Fibroblast of pulmonary artery (primary cell): ENCODE measurements at regions not wholly inside any gene's neighbourhood (a gene's known extent, or its start where the extent isn't known, plus 50 kb on each side); places are given as distances from the start of the nearest gene placed in this dataset.

Source experiments
- DNase-seq: peaks from one replicate; pipeline ENCODE4 v3.0.0-alpha.2; 2010; ENCODE audit warnings: low read depth
- H3K4me3 ChIP-seq: replicated peaks from 2 replicates; pipeline ENCODE4 v1.5.1; 2011; ENCODE audit warnings: low read depth, mild to moderate bottlenecking, control low read depth, low read length, moderate library complexity
- TF ChIP-seq, protein P1 (sequence below): IDR thresholded peaks from 2 replicates; pipeline ENCODE4 v1.5.1; 2011; ENCODE audit warnings: mild to moderate bottlenecking, control low read depth, low read length, inconsistent platforms; ENCODE audit errors: missing control alignments

DNA sequence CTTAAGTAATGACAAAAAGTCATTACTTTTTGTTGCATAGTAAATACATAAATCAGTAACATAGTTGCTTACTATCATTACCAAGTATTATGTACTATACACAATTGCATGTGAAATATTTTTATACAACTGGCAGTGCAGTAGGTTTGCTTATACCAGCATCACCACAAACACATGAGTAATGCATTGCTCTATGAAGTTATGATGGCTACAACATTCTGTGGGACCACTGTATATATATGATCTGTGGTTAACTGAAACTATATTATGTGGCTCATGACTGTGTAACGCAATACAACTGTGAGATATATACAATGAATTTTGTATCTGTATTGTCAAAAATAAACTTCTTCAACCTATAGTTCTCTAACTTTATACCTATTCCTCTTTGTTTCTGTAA is 113.7 kb upstream of the RBMS3 start:
- TF ChIP-seq, protein P1, sequence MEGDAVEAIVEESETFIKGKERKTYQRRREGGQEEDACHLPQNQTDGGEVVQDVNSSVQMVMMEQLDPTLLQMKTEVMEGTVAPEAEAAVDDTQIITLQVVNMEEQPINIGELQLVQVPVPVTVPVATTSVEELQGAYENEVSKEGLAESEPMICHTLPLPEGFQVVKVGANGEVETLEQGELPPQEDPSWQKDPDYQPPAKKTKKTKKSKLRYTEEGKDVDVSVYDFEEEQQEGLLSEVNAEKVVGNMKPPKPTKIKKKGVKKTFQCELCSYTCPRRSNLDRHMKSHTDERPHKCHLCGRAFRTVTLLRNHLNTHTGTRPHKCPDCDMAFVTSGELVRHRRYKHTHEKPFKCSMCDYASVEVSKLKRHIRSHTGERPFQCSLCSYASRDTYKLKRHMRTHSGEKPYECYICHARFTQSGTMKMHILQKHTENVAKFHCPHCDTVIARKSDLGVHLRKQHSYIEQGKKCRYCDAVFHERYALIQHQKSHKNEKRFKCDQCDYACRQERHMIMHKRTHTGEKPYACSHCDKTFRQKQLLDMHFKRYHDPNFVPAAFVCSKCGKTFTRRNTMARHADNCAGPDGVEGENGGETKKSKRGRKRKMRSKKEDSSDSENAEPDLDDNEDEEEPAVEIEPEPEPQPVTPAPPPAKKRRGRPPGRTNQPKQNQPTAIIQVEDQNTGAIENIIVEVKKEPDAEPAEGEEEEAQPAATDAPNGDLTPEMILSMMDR: no peak
- no peak overlapping the region for H3K4me3 ChIP-seq
- DNase-seq: no peak

DNA sequence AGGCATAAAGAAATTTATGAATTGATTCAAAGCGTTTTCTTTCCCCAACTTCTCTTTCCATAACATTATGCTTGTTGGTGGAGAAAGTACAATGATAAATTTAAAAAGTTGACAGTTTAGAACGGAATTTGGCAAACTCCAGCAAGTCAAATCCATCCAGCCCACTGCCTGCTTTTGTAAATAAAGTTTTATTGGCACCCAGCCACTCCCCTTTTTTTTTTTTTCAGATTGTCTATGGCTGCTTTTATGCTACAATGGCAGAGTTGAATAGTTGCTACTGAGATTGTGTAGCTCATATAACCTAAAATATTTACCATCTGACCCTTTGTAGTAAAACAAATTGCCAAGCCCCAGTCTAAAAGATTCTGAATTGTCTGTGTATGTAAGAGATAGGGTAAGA is 112.8 kb upstream of the RBMS3 start:
- DNase-seq: no peak
- TF ChIP-seq, protein P1: no peak

DNA sequence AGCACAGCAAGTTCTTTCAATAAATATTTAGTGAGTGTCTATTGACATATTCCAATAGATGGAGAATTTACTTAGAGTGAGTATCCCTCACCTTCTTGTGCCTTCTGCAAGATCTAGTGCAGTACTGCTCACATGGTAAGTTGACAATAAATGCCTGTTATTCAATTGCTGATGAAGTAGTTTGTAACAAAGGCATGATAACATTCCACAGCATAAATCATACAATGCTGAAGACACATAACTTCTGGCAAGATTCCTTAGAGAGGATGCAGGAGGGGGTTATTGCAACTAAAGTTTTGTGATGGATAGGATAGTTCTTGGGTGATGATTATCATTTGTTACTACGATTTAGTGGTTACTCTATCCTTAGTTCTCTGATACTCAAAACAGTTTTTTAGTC is 112.2 kb upstream of the RBMS3 start:
- no peak overlapping the region for H3K4me3 ChIP-seq
- TF ChIP-seq, protein P1: no peak

More for the DNA sequence above, 112.8 kb upstream of the RBMS3 start:
- H3K4me3 ChIP-seq: no peak overlapping the region

DNA sequence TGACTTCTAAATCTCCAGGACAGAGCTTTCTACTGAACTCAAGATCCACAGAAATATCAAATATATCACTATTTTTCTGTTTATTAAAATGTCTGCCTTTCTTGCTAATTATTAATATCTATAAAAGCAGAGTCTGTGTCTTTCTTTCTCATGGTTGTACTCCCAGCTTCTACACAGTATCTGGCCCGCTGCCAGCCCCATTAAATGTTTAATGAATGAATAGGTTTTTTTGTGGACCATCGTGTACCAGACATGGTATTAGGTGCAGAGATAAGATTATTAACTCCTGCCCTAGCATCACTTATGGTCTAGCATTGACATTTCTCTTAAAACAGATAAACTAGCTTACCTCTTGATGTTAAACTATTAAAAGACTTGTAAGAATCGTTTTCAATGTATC is 111.4 kb upstream of the RBMS3 start:
- no peak for DNase-seq
- TF ChIP-seq, protein P1: no peak
- H3K4me3 ChIP-seq: no peak overlapping the region

More for the DNA sequence above, 112.2 kb upstream of the RBMS3 start:
- peak; percentile 37 for DNase-seq

DNA sequence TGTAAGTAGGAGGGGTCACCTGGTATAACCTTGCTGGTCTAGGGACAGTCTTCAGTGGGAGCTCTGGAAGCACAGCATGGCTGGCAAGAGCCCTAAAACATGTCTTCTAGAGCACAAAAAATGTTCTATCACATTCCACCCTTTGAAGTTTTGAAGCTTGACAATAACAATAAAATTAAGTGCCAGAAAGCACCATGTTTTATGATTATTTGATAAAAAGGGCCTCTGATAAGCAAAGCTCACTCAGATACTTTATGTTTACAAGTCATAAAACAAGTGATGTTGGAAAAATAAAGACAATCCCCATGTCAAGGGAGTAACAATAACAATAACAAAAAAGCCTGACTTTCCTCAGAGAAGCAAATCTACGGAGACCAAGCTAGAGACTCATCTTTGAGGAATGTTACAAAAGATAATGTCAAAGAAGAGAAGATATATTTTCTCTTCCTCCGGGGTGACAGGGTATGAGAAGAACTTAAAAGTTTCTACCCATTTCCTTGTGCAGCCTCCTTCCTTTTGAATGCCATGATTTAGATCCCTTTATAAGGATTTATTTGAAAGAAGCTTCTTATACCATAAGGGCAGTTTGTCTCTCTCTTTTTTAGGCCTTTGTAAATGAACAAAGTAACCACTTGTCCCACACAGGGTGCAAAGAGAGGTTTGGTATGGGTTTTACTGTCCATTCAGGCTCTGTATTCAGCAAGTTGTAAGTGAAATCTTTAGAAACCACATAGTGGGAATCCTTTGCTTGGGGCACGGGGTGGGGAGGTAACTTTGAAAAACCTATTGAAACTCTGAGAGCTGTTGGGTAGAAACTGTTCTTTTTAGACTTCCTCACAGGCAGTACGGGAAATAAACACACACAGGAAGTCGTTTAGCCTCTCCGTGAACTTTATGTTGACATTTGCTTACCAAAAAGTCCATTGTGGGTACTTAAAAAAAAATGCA is 109.6 kb upstream of the RBMS3 start:
- peak; percentile 71 for DNase-seq
- H3K4me3 ChIP-seq: no peak overlapping the region
- TF ChIP-seq, protein P1: no peak

DNA sequence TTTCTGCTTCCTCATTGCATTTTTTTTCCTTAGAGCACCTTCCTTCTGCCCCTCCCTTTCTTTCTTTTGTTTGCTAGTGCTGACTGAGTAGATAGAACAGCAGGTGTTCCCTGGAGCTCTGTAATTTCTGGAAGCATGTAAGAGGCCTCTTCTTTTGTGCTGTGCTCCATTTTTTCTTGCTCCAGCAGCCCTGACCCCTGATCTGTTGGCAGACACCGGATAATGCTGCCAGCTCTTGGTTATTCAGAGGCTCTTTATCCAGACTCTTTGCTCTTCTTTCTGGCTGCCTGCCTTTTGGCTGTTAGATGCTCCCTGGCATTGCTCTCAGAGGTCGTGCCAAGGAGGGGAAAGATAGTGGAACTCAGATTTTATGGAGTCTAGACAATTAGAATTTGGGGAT is 104.4 kb upstream of the RBMS3 start:
- DNase-seq: no peak
- TF ChIP-seq, protein P1: no peak
- no peak overlapping the region for H3K4me3 ChIP-seq
